Activated naive CD4-positive, alpha-beta T cell treated with anti-CD3 and anti-CD28 coated beads, Interleukin-2, amount 50 U/mL, for 24 hours (primary cell): ENCODE measurements at regions not wholly inside any gene's neighbourhood (a gene's known extent, or its start where the extent isn't known, plus 50 kb on each side); places are given as distances from the start of the nearest gene placed in this dataset.
"Not testable (repeated sequence)": the region's sequence is repeated elsewhere in the genome, so short reads cannot be mapped to it uniquely, and the experiment has no call there.

ENCODE experiments used
- H3K27ac Mint-ChIP-seq: one replicate; pipeline ENCODE4 v1.8.0; 2021; ENCODE audit warnings: mild to moderate bottlenecking, mixed read lengths
- H3K27me3 Mint-ChIP-seq: one replicate; pipeline ENCODE4 v1.8.0; 2021; ENCODE audit warnings: mixed read lengths
- H3K36me3 Mint-ChIP-seq: one replicate; pipeline ENCODE4 v1.8.0; 2021; ENCODE audit warnings: mixed read lengths
- H3K4me1 Mint-ChIP-seq: one replicate; pipeline ENCODE4 v1.8.0; 2021; ENCODE audit warnings: mixed read lengths
- H3K4me3 Mint-ChIP-seq: one replicate; pipeline ENCODE4 v1.8.0; 2021; ENCODE audit warnings: mild to moderate bottlenecking, mixed read lengths
- H3K9me3 Mint-ChIP-seq: one replicate; pipeline ENCODE4 v1.8.0; 2021; ENCODE audit warnings: mixed read lengths

DNA sequence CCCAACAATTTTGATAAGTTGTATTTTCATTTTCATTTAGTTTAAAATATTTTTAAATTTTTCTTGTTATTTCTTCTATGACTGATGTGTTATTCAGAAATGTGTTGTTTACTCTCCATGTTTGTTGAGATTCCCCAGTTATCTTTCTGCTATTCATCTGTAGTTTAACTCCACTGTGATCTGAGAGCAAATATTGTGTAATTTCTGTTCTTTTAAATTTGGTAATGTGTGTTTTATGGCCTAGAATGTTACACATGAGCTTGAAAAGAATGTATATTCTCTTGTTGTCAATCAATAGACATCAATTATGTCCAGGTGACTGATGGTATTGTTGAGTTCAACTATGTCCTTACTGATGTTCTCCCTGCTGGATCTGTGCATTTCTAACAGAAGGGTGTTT, 188.2 kb downstream of the CYP26B1 start:
- Mint-ChIP-seq H3K36me3 (no peaks in the 10 kb centered on the region), H3K27me3 (peaks cover 6% of the 10 kb centered on the region), H3K27ac (no peak overlapping the region), H3K4me3 (no peak overlapping the region), H3K9me3 (peaks cover 23% of the 10 kb centered on the region), H3K4me1 (no peaks in the 10 kb centered on the region)

DNA sequence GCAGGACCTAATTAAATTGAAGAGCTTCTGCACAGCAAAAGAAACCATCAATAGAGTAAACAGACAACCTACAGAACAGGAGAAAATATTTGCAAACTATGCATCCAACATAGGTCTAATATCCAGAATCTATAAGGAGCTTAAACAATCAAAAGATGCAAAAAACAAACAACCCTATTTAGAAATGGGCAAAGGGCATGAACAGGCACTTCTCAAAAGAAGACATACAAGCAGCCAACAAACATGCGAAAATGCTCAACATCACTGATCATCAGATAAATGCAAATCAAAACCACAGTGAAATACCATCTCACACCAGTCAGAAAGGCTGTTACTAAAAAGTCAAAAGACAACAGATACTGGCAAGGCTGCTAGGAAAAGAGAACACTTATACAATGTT, 189.2 kb downstream of the CYP26B1 start:
- H3K27ac Mint-ChIP-seq, H3K4me3 Mint-ChIP-seq, H3K36me3 Mint-ChIP-seq, H3K4me1 Mint-ChIP-seq, H3K27me3 Mint-ChIP-seq: not testable (repeated sequence)
- peaks cover 23% of the 10 kb centered on the region for H3K9me3 Mint-ChIP-seq

DNA sequence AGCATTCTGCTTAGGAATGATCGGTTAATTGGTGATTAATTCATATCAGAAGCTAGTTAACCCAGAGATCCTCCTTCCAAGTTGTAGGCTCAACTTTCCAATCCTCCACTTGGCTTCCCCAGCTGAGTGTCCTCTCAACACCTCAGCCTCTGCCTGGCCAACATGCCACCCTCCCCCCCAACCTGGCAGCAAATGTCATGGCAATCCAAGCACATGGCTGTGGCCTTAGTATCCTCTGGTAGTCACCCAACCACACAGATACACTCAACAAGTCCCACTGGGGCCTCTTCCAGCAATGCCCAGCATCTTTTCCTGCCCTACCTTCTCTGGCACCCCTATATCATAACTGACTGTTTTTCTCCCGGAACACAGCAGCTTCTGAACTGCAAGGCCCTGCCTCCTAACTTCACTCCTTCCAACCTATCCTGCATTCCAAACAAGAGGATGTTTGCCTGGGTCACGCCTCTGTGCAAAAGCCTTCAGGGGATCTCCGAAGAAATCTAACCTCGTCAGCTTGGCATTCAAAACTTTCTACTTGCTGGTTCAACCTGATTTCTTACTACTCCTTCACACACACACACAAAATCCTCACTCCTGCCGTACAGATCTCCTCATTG, 195.0 kb downstream of the CYP26B1 start:
- Mint-ChIP-seq H3K27me3 (peaks cover 10% of the 10 kb centered on the region), H3K4me1 (no peaks in the 10 kb centered on the region), H3K36me3 (no peaks in the 10 kb centered on the region), H3K9me3 (peaks cover 15% of the 10 kb centered on the region), H3K4me3 (no peak overlapping the region), H3K27ac (no peak overlapping the region)

DNA sequence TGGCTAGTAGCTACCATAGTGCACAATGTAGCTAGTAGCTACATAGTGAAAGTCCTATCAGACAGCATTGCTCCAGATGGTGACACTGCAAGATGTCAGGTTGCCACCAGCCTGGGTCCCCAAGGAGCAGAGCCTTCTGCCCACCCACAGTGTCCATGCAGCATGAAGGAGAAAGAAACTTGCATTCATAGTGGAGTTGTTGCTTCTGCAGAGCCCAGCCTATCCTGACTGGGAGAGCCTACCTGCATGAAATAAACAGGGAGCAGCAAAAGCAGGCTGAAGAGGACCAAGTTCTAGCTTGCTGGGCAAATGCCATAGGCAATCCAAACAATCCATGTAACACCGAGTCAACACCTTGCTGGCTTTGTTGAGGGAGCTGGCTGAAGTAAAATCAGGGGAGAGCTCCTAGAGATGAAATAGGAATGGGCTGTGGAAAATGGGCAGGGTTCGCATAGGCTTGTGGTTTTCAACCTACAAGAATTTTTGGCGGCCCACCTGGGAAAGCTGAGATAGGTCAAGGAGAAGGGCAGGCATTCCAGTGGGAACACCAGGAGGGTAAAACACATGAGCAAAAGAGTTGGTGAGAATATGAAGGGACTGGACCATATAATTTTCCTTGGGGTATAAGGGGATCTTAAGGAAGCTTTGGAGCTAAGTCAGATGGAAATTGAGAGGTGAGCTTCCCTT, 195.8 kb downstream of the CYP26B1 start:
- H3K9me3 Mint-ChIP-seq = peaks cover 10% of the 10 kb centered on the region
- H3K4me3 Mint-ChIP-seq = no peak overlapping the region
- H3K27me3 Mint-ChIP-seq = peaks cover 10% of the 10 kb centered on the region
- no peak overlapping the region for H3K27ac Mint-ChIP-seq
- H3K36me3 Mint-ChIP-seq = no peaks in the 10 kb centered on the region
- H3K4me1 Mint-ChIP-seq = no peaks in the 10 kb centered on the region

DNA sequence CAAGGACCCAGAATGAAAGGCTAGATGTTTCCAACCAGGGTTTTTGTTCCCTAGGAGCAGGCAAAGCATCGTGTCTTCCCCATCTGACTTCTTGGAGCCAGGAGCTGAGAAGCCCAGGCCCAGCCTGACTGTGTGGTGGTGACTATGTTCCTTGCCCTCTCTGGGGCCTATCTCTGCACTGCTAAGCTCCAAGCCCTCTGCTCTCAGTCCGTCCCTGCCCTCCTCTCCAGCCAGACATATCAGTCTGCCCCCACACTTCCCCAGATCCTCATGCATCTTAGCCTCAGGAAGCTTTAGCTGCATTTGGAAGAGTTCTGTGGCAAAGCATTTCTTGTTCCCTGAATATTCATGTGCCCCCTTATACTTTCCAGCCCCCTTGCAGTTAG, 196.6 kb downstream of the CYP26B1 start:
- Mint-ChIP-seq H3K4me3 (no peak overlapping the region), H3K4me1 (no peaks in the 10 kb centered on the region), H3K27ac (no peak overlapping the region), H3K27me3 (peaks cover 10% of the 10 kb centered on the region), H3K36me3 (no peaks in the 10 kb centered on the region), H3K9me3 (peaks cover 5% of the 10 kb centered on the region)

DNA sequence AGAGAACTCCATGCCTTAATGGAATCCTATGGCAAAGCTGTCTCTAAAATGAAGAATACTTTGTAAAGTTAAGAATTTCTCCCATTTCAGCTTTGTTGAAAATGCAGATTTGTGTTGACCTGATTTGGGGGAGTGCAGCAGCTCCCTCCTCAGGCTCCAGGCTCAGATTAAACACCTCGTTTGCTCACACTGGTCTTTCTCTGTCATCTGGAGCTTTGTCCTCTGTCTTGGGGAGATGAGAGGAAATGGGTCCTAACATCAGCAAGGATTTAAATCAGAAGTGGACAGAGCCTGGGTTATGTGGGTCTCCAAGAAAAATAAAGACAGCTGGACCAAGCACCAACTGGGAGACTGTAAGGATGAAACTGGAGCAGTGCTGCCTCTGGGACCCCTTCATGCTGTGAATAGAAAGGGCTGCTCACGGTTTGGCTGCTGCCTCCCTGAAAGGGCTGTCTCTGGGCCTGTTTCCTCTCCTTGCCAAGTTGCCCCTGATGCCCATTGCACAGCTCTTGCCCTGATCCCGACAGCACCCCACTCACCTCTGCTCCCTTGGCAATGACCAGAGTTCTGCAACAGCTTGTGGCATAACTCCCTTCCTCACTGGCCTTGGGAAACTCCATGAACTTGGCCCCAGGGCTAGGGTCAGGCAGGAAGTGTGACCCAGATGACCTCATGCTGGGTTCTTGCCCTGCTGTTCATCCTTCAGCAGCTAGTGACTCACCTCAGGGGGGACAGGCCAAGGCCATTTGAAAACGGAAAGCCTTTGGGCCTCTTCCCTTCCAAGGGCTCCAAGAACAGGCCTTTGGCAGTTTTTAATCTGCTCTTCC, 197.2 kb downstream of the CYP26B1 start:
- Mint-ChIP-seq H3K9me3 (peaks cover 4% of the 10 kb centered on the region), H3K4me3 (no peak overlapping the region), H3K27ac (no peak overlapping the region), H3K36me3 (no peaks in the 10 kb centered on the region), H3K27me3 (peaks cover 10% of the 10 kb centered on the region), H3K4me1 (no peaks in the 10 kb centered on the region)

DNA sequence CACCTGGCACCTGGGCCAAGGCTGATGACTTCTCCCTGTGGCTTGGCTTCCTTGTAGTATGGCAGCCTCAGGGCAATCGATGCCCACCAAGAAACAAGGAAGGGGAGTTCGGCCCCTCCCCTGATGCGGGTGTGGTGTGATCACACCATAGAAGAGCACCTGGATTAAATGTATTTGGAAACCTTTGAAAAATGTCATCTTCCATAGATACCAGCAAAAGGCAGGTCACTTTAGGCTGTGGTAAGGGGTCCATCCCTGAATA, 198.2 kb downstream of the CYP26B1 start:
- Mint-ChIP-seq H3K9me3 (no peaks in the 10 kb centered on the region), H3K27me3 (peaks cover 10% of the 10 kb centered on the region), H3K4me1 (no peaks in the 10 kb centered on the region), H3K36me3 (no peaks in the 10 kb centered on the region), H3K27ac (no peak overlapping the region), H3K4me3 (no peak overlapping the region)

DNA sequence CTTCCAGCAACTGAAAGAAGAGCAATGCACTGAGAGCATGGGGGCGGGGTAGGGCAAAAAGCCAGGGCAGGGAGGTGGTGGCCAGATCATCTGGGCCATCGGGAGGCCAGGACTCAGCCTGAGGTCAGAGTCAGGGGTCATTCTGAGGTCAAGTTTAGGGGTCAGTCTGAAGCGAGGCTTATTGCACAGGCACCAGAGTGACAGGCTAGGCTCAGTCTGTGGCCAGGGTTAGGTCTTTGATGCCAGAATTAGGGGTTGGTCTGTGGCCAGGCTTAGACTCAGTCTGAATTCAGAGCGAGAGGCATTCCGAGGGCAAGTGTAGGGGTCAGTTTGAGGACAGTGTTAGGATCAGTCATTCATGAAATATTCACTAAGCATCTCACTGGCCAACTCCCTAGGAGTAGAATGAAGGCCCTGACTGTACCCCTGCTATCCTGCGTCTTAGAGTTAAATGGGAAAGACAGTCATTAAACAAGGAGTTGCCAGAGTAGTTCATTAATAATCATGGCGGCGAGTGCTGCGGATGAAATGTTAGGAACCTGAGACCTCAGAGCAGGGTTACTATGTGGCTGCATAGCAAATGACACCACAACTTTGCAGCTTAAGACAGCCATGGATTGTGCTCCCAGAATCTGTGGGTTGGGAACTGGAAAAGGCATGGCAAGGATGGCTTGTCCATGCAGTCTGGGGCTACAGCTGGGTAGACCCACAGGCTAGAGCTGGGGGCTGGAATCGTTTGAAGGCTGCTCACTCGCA, 198.7 kb downstream of the CYP26B1 start:
- Mint-ChIP-seq H3K27me3 (peaks cover 8% of the 10 kb centered on the region), H3K4me3 (no peak overlapping the region), H3K27ac (no peak overlapping the region), H3K36me3 (no peaks in the 10 kb centered on the region), H3K9me3 (no peaks in the 10 kb centered on the region), H3K4me1 (no peaks in the 10 kb centered on the region)

DNA sequence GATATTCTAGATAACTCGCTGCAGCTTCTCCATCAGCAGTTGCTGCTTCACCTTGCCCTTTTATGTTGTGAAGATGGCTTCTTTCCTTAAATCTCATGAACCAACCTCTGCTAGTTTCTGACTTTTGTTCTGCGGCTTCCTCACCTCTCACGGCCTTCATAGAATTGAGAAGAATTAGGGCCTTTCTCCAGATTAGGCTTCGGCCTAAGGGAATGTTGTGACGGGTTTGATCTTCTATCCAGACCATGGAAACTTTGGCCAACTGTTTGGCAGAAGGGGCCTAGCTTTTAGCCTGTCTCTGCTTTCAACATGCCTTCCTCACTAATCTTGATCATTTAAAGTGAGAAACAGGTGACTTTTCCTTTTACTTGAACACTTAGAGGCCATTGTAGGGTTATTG, 199.9 kb downstream of the CYP26B1 start:
- Mint-ChIP-seq H3K27ac (no peak overlapping the region), H3K36me3 (no peaks in the 10 kb centered on the region), H3K4me1 (no peaks in the 10 kb centered on the region), H3K9me3 (no peaks in the 10 kb centered on the region), H3K4me3 (no peak overlapping the region), H3K27me3 (peaks cover 7% of the 10 kb centered on the region)

DNA sequence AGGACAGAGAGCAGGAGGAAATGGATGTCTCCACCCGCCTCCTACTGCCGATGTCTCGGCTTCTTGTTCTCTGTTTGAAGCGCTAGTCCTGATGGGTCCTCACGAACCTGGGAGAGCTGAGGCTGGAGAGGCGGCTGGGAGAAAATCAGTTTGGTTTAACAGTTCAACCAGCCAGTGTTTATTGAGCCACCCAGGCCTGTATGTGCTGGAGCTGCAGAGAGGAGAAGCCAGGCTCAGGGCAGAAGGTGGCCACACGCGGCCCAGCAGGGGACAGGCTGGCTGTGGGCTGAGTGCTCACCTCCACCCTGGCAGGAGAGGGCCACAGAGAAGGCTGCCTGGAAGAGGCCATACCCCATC, 202.1 kb downstream of the CYP26B1 start:
- Mint-ChIP-seq H3K4me1 (no peaks in the 10 kb centered on the region), H3K27me3 (peaks cover 4% of the 10 kb centered on the region), H3K27ac (no peak overlapping the region), H3K9me3 (no peaks in the 10 kb centered on the region), H3K4me3 (no peak overlapping the region), H3K36me3 (no peaks in the 10 kb centered on the region)

DNA sequence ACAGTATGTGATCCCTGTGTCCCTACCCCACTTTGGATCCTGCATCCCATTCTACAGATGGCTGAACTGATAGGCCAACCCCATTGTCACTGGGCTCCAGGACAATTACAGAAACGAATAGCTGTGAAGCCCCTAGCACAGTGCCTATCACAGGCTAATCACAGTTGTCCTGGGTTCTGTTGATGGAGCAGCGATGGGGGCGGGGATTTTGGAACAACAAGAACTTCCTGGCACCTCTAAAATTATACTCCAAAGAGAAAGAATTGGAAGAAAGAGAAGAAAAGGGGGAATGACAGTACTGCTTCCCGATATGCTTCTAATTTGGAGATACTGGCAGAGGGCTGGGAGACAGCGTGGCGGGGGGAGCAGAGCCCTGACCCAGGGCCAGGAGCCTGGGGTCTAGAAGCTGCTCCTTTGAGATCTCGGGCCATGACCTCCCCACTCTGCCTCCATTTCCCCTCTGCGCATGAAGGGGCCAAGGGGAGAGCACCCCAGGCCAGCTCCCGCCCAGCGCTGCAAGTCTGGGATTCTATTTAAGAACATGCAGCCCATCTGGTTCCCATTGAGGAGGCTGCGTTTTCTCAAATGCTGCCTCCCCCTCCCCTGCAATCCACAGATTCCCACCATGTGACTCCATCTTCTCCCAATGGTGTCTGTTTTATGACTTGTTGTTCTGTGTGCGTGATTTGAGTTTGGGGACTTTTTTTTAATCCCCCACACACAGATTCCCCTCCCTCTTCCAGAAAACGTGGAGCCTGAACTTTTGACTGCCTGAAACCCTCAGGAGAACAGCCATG, 202.7 kb downstream of the CYP26B1 start:
- Mint-ChIP-seq H3K4me3 (no peak overlapping the region), H3K27ac (no peak overlapping the region), H3K4me1 (no peaks in the 10 kb centered on the region), H3K9me3 (no peaks in the 10 kb centered on the region), H3K36me3 (no peaks in the 10 kb centered on the region), H3K27me3 (peaks cover 4% of the 10 kb centered on the region)

DNA sequence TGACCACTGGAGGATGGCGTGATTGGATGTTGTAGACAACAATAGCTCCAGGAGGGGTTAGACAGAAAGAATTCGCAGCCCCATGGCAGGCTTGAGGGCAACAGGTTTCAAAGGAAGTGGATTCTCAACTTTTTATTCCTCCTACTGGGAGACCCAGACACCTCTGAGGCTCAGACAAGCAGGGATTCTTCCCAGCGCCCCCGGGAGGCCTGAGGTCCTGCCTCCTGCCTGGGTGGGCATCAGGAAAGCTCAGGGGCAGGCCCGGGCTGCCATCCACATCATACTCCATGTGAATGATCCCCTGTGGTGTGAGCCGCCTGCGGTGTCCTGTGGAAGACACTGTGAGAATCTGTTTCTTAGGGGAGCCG, 203.5 kb downstream of the CYP26B1 start:
- no peak overlapping the region for H3K4me3 Mint-ChIP-seq
- no peaks in the 10 kb centered on the region for H3K9me3 Mint-ChIP-seq
- no peaks in the 10 kb centered on the region for H3K4me1 Mint-ChIP-seq
- H3K36me3 Mint-ChIP-seq = no peaks in the 10 kb centered on the region
- H3K27ac Mint-ChIP-seq = no peak overlapping the region
- H3K27me3 Mint-ChIP-seq = peaks cover 4% of the 10 kb centered on the region

DNA sequence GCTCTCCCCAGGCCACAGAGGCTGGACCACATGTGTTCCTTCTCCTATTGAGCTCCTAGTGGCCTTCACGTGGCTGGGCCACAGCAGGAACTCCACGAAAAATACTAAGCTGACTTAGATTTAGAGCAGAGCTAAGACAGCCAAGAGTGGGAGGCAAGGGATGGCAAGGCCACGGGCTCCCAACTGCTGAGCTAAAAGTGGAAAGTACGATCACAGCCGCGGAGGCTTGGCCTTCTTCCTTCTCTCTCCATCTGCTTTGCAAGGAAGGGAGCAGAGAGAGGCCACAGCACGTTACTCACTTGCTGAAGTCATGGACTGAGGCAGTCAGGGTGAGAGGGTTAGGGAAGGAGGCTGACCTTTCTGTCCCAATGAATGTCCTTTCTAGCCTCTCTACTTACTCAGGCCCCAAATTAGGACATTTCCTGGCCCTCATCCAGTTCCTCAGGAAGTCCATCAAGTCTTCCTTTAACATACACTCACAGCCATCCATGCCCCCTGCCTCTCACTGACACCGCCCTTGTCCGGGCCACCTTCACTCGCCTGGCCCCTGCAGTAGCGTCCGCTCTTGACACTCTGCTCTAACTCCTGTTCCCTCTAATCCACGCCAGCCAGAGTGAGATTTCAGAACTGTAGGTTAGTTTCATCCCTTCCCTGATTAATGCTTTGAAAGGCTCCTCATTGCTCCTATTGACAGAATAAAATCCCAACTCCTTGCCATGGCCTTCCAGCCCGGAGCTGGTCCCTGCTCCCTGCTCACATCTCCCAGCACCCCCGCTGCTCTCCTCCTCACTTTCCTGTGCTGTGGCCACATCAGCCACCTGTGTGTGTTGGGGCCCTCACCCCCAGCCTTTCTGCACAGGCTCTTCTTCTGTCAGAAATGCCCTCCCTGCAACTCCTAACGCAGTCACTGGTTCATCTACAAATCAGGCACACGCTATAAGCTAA, 204.2 kb downstream of the CYP26B1 start:
- no peaks in the 10 kb centered on the region for H3K9me3 Mint-ChIP-seq
- peaks cover 3% of the 10 kb centered on the region for H3K27me3 Mint-ChIP-seq
- no peaks in the 10 kb centered on the region for H3K4me1 Mint-ChIP-seq
- no peak overlapping the region for H3K27ac Mint-ChIP-seq
- H3K36me3 Mint-ChIP-seq = no peaks in the 10 kb centered on the region
- H3K4me3 Mint-ChIP-seq = no peak overlapping the region

DNA sequence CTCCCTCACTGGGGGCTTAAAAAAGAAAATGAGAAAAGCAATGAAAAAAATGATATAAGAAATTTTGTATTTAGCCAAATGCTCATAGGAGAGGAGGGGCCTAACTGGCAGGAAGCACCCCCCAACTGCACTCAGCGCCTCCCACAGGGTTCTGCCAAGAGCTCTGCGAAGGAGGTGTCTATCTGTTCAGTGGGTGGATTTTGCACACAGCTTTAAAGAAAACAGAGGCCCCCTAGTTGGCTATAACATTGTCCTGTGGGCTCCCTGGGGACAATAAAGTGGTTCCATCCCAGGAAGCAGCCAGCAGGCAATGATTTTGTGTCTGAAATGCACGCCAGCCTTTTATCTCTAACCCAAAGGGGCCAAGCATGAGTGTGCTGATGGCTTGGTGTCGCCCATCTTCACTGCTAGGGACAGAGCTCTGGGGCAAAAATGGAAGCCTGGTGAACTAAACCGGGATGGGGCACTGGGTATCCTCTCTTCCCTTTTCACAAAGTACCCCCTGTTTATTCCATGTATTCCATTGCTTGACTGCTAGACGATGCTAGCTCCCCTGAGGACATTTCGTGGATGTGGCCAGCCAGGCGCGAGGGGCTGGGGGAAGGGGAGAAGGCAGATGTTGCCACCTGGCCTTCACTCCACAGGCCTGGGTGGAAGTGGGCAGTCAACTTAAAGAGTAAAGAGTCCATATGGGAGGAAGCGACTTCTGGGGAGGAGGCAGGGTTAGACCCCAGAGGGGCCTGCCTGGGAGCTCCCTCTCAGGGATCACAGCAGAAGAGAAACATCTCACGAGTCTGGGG, 205.7 kb downstream of the CYP26B1 start:
- no peaks in the 10 kb centered on the region for H3K9me3 Mint-ChIP-seq
- H3K36me3 Mint-ChIP-seq = no peaks in the 10 kb centered on the region
- no peak overlapping the region for H3K4me3 Mint-ChIP-seq
- H3K27ac Mint-ChIP-seq = no peak overlapping the region
- no peaks in the 10 kb centered on the region for H3K27me3 Mint-ChIP-seq
- H3K4me1 Mint-ChIP-seq = no peaks in the 10 kb centered on the region
